HG03108 (cell line): ENCODE measurements at regions not wholly inside any gene's neighbourhood (a gene's known extent, or its start where the extent isn't known, plus 50 kb on each side); places are given as distances from the start of the nearest gene placed in this dataset.

Source experiments
- ATAC-seq: cut with Tn5 transposase; IDR thresholded peaks from one replicate; pipeline ENCODE4 v1.9.1; 2021; ENCODE audit warnings: moderate library complexity; ENCODE audit not compliant: unreplicated experiment

DNA sequence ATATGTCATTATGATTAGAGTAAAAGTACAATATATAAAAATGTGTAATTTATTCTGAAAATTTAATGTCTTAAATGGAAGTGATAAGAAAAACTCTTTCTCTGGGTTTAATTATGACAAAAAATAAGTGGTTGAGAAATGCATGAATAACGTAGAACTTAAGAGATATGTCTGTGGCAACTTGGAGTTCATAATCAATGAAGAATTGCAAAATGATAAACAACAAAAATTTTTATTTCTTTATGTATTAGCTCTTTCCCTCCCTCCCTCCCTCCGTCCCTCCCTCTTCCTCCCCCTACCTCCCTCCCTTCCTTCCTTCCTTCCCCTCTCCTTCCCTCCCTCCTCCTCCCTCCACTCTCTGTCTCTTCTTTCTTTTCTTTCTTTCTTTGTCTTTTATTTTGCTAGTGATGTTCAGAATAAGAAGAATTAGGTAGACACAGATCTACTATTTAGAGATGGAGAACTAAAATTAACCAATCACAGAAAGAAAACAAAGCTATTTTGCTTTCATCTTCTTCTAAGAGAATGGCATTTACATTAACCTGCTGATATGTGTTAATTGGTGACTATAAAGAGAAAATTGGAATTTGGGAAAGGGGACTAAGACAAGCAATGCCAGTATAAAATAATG is 96.3 kb upstream of the PDC start:
- no peak for ATAC-seq

GRCh38 chr1:186550832-186551231 is 89.9 kb upstream of the PDC start:
- ATAC-seq = no peak

DNA sequence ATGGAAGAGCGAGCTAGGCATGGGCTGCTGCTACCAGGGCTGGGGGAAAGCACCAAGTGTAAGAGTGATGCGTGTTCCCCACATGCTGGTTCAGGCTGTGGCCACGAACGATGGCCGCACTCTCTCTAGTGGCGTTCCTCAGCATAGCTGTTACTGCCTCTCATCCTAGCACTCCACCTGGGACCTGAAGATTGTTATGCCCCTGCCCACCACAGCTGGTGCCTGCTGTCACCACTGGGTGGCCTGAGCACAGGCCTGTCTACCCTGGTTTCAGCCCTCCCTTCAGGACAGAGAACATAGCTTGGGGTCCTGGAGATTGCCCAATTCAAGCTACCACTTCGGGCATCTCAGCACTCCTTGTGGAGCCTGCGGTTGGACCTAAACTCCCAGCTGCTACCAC is 80.1 kb upstream of the PDC start:
- no peak for ATAC-seq

DNA sequence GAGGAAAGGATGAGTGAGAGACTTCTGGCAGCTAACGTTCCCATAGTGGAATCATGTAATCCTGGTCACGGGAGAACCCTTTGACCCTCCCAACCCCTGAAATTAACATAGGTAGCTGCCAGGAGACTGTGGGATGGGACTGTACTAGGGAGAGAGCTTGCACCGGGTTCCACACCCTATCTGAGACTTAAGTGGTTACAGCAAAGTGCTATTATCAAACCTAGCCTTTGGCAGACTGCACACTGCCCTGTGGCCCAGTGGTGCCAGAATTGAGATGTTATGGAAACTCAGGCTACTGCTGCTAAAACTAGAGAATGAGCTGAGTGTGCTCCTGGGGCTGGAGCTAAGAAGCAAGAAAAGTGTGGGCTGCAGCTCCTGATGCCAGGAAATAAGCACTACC is 79.6 kb upstream of the PDC start:
- no peak for ATAC-seq

DNA sequence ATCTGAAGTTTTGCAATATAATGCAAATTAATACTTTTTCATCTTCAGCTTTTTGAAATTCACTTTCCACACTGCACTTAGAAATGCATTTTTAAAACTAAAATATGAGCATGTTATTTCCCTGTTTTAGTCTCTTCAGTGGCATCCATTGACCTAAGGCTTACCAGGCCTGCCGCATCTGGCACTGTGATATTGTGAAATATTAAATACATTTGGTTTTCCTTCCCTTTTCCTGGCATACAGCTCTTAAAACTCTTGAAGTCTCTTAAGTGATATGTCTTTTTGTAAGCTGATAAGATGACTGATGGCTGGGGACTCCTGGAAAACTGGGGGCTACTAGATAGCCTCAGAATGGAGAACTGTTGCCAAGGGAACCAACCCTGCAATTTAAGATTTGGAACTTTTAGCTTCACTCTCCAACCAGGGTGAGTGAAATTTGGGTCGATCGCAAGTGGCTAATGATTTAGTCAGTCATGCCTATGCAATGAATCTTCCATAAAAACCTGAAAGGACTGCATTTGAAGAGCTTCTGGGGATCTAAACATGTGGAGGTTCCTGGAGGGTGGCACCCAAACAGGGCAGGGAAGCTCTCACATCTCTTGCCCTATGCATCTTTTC is 75.5 kb upstream of the PDC start:
- ATAC-seq = no peak

GRCh38 chr1:186535388-186536133 is 74.6 kb upstream of the PDC start:
- ATAC-seq = no peak

DNA sequence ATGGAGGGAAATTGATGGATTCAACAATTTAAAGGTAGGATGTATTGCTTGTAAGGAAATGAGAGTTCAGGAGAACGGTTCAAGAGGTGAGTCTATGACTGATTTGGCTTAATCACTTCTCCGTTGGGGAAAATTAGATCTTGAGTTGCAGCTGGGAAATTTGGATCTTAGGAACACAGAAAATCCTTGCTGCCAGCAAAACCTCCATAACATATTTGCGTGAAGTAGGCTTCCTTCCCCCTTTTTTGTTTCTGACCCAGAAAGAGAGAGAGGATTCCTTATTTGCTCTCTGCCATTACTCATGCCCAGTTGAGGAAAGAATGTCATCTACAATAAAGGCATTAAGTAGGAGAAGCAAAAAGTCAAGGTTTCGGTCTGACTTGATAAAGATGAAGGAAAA is 73.5 kb upstream of the PDC start:
- no peak for ATAC-seq

DNA sequence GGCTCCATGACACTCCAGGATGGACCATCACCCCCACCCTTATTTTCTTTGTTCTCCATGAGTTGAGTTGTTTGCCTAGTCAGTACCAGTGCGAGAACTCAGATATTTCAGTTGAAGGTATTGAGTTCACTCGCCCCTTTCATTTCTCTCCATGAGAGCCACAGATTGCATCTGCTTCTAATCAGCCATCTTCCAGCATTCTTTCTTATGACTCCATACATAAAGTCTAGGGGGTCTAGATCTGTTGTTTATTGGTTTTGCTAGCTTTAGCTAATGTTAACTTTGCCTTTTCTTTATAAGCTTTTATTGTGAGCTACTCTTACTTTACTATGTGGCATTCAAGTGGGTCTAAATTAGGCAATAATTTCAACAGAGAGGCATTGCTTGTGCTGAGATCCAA is 71.6 kb upstream of the PDC start:
- no peak for ATAC-seq

DNA sequence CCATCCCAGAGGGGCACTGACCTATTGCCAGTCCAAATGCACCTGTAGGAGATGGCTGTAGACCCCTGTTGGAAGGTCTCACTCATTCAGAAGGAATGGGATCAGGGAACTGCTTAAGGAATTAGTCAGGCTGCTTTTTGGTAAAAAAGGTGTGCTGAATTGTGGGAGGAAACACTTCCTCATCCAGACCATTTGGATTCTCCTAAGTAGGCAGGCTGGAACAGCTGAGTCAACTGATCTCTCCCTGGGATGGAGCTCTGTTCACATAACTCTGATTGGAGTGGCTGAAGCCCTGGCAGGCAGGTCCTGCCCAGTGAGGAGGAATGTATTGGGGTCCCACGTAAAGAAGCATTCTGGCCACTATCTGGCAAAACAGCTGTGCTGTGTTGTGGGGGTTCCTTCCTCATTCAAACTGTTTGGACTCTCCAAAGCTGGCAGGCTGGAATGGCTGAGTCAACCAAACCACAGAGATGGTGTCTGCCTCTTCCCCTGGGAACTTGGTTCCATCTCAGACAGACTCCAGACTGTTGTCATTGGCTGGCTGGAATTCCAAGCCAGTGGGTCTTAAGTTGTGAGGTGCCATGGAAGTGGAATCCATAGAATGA is 70.7 kb upstream of the PDC start:
- ATAC-seq = no peak

- ATAC-seq = no peak
These were observed 69.2 kb upstream of the PDC start for GRCh38 chr1:186530109-186530508.

DNA sequence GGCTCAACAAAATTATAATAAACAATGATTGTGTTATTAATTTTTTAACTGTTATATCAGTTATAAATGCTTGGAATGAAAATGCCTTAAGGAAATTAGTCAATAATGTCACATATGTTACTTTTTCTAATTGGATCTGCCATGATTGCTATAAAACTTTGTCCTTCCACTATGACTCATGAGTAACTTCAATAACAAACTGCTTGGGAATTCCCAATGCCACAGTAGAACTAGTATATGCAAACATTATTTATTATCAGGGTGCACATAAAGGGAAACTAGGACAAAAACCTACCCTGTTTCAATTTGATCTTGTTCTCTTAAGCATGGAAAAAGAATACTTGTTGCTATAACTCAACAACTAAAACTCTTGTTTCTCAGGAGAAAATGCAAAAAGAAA is 59.1 kb upstream of the PDC start:
- ATAC-seq = no peak

DNA sequence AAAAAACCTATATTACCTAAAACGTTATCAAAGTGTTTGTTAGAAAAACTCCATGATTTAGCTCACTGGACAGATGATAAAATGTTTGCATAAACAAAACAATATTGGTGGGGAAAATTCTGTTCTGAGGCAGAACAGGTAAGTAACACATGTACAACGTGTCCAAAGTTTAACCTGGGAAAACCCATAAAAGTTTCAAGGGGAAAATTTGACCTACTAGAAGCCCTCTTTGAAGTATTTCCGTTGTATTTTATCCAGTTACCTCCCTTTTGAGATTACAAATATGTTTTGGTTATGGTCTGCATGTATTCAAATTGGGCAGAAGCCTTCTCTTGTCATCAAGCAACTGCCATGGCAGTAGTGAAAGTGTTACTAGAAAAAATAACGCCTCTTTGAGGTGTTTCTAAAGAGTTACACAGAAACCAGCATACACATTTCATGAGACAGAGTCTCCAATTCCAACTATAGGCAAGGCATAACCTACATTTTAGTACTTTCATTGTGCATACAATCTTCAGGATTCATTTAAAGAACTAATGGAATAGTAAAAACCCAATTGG is 58.0 kb upstream of the PDC start:
- ATAC-seq = no peak

DNA sequence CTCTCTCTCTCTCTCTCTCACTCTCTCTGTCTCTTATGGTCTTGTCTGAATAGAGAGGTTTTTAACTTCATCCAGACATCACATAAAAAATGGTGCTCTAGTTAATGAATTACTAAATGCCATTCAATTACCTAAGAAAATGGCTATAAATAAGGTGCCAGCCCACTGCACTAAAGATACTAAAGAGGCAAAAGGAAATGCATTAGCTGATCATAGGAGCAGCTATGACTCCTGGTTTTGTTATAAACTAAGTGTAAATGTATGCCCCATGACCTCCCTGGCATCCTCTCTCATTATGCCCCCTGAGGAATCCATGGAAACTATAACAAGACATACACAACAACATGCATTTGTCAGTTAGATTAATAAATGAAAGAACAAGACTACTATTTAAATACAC is 57.5 kb upstream of the PDC start:
- no peak for ATAC-seq

- no peak for ATAC-seq
These were observed 53.5 kb upstream of the PDC start for GRCh38 chr1:186514367-186514766.

DNA sequence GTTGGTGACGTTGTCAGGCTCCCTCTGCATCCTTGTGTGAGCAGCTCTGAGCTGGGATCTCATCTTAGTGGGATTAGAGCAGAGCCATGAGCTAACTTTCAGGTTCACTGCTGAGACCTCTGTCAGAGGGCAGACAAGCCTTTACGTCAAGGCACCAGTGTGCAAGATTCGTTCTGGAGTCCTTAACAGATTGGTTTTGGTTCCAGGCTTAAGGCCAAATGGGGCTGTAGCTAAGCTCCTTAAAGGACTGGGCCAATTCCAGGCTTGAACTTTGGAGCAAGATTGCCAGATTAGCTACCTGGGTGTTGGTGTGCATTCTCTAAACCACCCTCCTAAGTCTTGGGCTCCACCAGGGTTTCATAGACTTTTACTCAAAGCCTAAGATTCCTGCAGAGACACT is 52.6 kb upstream of the PDC start:
- no peak for ATAC-seq

DNA sequence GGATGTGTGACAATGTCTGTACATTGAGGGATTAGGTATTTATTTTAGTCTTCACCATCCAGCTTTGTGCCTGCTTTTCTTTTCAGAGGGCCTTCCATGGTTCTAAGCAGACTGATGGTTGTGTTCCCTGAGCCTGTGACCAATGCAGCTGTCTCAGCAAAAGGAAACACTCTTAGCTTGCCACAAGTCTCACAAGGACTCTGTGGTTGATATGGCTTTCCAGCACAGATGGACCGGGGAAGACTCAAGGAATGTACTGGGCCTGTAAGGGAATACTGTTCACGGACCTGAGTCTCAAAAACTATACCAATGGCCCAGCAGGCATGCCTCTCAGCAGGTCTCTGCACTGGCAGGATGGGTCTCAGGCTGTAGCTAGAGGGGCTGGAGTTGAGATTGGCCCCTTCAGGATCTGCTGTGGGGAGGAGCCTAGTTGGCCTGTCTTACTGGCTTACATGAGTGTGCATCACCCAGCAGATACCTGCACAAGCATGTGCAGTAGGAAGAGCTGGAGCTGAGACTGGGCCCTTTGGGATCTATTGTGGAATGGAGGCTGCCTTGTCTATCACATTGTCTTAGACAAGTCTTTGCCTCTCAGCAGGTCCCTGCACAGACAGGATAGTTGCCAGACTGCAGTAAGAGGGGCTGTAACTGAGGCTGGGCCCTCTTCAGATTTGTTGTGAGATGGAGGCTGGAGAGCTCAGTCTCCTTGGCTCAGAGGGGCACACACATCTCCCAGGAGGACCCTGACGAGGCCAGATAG is 52.0 kb upstream of the PDC start:
- no peak for ATAC-seq

GRCh38 chr1:186511761-186512637 is 51.1 kb upstream of the PDC start:
- peak; percentile 73 for ATAC-seq
